HG02763 (cell line): ENCODE measurements at regions not wholly inside any gene's neighbourhood (a gene's known extent, or its start where the extent isn't known, plus 50 kb on each side); places are given as distances from the start of the nearest gene placed in this dataset.

Source experiments
- ATAC-seq: cut with Tn5 transposase; IDR thresholded peaks from one replicate; pipeline ENCODE4 v1.9.1; 2021; ENCODE audit warnings: mild to moderate bottlenecking, moderate library complexity; ENCODE audit not compliant: unreplicated experiment

- no peak for ATAC-seq
These were observed 213.0 kb downstream of the INSIG2 start for GRCh38 chr2:118301248-118301647.

DNA sequence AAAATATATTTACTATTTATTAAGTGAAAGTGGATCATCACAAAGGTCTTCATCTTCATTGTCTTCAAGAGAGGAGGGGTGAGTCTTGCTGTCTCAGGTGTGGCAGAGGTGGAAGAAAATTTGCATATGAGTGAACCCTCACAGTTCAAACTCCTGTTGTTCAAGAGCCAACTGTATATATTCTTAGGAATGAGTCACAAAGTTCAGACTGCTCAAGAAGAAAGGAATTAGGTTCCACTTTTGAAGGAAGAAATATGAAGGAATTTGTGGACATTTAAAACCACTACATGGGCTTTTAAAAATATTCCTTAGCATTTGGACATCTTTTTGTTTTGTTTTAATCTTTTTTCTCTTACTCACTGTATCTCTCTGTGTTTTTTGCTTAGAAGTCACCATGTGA, 212.6 kb downstream of the INSIG2 start:
- no peak for ATAC-seq

DNA sequence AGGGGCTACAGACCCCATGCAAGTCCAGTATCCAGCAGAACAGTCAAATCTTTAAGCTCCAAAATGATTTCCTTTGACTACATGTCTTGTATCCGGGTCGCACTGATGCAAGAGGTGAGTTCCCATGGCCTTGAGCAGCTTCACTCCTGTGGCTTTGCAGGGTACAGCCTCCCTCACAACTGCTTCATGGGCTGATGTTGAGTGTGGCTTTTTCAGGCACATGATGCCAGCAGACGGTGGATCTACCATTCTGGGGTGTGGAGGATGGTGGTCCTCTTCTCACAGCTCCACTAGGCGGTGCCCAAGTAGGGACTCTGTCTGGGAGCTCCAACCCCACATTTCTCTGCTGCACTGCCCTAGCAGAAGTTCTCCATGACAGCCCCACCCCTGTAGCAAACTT, 208.4 kb downstream of the INSIG2 start:
- no peak for ATAC-seq

DNA sequence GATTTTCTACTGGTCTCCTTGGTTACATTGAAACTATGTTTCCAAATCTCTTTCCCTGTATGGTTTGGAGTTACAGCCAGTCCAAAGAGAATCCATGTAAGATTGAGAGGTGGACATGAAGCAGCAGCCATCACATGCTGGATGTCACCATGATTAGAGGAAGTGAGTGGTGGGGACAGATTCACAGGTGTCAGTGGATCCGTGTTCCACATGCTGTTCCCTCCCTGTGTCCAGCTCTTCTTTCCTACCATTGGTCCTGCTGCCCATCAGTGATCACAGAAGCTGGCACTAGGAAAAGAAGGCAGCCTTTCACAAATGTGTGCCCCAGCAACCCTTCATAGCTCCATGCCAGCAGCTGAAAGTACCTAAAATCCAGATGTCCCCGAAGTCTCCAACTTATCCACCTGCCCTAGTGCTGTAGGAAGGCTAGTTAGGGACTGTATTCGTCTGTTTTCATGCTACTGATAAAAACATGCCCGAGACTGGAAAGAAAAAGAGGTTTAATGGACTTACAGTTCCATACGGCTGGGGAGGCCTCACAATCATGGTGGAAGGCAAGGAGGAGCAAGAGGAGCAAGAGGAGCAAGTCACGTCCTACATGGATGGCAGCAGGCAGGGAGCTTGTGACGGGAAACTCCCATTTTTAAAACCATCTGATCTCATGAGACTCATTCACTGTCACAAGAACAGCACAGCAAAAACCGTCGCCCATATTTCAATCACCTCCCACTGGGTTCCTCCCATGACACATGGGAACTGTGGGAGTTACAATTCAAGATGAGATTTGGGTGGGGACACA, 207.5 kb downstream of the INSIG2 start:
- no peak for ATAC-seq

GRCh38 chr2:118294063-118294462, 205.8 kb downstream of the INSIG2 start:
- no peak for ATAC-seq

DNA sequence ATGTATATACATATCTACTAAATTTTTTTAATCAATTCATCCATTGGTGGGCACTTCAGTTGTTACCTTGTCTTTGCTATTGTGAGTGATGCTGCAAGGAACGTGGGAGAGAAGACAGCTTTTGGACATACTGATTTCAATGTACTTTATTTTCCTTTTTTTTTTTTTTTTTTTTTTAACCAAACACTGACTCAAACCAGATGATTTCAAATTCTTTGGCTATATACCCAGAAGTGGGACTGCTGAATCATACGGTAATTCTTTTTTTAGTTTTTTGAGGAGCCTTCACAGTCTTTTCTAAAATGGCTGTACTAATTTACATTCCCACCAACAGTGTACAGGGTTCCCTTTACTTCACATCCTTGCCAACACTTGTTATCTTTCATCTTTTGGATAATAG, 204.7 kb downstream of the INSIG2 start:
- no peak for ATAC-seq

- no peak for ATAC-seq
These were observed 203.1 kb downstream of the INSIG2 start for GRCh38 chr2:118291251-118291880.

- ATAC-seq, result no peak
These were observed 202.4 kb downstream of the INSIG2 start for GRCh38 chr2:118290411-118291250.

GRCh38 chr2:118279005-118279404, 190.7 kb downstream of the INSIG2 start:
- ATAC-seq, result no peak

GRCh38 chr2:118278046-118278445, 189.8 kb downstream of the INSIG2 start:
- ATAC-seq, result no peak

DNA sequence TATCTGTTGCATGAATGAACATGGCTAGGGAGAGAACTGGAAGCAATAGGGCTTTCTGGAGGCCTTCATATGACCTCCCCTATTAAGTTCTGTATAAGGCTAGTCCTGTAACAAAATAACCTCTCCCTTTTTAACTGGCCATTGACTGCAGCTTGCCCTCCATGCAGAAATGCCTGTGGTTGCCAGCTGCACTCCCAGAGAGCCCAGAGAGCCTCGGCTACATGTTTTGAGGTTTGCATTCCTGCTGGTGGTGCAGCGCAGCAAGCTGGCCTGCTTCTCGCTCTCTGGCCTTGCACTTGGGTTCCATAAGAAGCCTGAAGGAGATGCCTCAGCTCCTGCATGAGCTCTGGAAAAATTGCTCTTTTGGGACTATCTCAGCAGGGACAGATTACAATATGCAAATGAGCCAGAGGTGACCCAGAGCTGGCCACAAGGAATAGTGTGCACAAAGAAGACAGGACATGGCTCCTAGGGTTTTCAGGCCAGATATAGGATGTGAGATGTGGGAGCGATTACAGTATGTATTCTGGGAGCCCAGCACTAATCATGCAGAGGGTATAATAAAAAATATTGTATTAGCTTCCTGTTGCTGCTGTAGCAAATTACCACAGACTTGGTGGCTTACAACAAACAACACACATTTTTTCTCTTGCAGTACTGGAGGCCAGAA, 186.7 kb downstream of the INSIG2 start:
- no peak for ATAC-seq

DNA sequence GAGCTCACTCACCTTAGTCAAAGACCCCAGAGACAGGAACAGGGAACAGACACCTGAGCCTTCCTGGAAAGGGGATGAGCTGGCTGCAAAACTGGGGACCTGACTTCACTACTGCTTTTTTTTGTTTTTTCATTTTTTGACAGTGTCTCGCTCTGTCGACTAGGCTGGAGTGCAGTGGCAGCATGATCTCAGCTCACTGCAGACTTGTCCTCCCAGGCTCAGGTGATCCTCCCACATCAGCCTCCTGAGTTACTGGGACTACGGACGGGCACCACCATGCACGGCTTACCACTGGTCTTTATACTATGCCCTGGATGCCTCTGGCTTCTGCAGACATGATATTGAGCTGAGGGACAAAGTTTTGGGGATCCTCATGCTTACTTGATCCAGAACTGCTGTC, 184.1 kb downstream of the INSIG2 start:
- ATAC-seq, result no peak

DNA sequence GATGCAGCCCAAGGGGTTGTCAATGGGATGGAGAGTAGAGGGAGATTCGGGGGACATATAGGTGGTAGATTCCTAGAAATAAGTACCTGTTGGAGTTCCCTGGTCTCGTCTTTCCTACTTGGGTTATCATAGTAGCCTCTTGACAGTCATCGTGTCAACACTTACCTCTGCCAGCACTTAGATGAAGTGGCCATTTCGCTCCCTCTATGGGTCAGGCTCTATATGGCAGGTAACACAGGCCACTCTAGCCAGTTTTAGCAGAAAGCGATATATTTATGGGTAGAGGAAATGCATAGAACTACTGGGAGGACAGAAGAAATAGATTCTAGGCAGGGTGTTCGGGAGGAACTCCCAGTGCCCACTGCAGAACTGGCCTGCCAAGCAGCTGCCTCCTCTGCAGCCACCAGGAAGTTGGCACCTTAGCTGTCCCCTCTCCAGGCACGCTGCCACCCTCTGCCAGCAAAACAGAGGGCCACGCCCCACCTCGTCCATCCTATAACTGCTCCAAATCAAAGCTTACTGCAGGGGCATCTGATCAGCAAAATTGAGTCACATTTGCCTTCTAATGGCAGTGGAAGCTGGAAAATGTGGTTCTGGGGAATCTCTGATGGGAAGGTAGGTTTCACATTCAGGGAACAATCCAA, 181.3 kb downstream of the INSIG2 start:
- no peak for ATAC-seq

DNA sequence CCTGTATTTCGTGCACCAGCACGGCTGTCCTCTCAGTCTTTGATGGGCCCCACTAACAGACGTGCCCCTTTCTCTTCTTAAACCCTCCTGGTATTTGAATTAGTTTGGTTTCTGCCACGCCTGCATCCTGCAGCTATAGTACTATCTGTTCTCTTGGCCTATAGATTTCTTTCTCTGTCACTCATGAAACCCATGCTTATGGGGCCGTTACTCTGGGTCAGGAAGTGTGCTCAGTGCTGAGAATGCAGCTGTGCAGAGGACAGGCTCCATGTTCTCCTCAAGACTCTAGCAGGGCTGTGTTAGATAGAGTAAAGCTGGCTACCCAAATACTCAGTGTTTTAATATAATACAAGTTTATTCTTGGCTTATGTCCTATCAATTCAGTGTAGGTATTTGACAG, 180.0 kb downstream of the INSIG2 start:
- no peak for ATAC-seq

GRCh38 chr2:118265873-118266455, 177.7 kb downstream of the INSIG2 start:
- no peak for ATAC-seq

DNA sequence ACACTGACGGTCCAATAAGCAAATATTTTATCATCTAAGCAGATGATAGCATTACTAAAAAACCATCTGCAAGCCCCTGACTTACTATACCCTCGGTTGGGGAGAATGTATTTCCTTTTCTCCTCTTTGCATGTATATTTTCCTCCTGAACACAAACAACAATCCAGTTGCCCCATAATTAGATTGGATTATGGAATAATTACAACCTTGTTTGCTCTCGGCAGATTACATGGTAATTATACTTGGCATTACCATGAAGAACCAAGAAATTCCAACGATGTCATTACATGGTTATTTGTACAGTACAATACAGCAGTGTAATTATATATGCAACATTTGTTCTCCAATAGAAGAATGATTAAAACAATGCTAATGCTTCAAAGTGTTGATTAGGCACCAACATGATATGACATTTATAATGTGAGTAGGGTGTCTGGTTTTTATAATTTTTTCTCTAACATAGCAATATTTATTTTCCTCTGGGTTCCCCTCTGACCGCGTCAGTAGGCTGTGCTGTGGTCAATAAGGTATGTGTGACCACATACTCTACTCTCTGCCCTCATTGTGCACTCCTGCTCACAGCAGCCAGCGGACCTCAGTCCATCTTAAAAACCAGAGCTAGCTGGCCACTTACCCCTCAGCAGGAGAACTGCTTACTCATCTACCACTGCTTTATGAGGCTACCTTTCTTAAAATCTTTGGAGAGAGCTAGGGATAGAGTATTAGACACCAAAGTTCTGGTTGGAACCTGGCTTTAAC, 176.1 kb downstream of the INSIG2 start:
- ATAC-seq, result no peak

DNA sequence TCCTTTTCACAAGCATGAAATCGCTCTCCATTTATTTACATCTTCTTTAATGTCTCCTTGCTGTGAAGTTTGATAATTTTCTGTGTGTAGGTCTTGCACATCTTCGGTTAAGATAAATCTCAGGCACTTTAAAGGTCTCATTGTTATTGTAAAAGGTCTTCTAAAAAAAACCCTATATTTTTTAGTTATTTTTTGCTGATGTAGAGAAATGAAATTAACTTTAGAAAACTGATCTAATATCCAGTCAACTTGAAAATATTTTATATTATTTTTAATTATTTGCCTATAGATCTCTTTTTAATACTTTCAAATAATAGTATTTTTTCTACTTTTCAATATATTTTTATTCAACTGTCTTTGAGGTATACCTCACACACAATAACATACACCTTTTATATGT, 169.4 kb downstream of the INSIG2 start:
- ATAC-seq, result no peak

DNA sequence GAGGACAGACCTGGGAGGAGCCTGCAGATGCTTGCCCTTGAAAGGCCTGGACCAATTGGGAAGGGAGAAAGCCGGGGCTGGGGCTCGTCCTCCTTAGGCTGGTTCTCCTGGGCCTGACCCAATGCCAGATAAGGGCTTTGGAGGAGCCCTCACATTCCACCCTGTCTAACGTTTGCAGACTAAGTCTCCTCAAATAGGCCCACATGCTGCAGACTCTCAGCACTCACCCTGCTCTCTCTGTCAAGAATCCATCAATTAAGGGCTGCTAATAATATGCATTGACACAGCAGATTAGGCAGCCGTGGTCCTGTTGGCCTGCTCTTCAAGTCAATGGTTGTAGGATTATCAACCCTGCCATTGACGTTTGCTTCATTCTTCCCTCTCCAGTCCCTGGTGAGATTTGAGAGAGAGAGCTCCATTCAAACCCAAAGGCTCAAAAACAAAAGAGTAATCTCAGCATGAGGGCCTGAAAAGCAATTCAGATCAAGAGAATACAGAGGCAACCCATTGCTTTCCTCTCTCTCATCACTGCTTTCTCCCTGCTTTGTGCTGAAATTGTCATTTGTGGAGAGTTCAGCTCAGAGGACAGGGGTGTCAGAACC, 167.6 kb downstream of the INSIG2 start:
- no peak for ATAC-seq

DNA sequence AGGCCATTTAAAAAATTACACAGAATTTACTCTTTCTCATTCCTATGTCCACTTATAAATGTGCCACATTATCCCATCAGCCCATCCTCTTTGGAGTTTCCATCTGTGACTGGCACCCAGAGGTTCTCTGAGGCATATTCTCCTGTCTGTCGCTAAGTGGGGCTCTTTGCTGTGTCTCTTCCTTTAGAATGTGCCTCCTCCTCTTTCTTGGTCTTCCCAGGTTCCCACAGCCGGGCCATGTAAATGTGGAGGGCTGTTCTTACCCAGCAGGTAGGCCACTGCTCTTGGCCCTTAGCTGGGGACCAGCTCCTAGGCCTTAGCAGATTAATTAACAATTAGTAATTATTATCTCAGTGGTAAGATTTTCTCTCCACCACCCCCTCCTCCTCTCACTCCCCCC, 167.0 kb downstream of the INSIG2 start:
- no peak for ATAC-seq
